ENCODE measurements at regions not wholly inside any gene's neighbourhood (a gene's known extent, or its start where the extent isn't known, plus 50 kb on each side); places are given as distances from the start of the nearest gene placed in this dataset.

DNA sequence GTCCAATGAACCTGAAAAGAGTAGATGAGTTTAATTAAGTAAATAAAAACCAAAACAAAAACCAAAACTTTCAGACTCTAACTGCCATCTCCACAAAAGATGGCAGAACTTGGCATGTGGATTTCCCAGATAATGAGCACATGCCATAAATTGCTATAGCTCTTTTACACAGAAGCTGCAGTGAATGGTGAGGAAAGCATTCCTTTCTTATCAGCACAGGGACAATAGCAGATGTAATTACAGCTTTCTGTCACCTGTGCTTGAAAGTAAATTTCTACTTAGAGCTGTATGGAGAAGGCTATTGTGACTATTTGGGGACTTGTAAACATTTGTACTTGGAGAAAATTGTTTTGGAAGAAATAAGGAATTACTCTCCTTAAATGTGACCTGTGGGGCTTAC, 378.4 kb downstream of the RPRM start:
- no peaks in the 10 kb centered on the region for H3K36me3 Mint-ChIP-seq (ENCODE audit: low read depth)
- no peak overlapping the region for H3K27ac Mint-ChIP-seq (ENCODE audit: unreplicated experiment)
- H3K9me3 Mint-ChIP-seq (ENCODE audit: low read depth) = no peaks in the 10 kb centered on the region
- no peaks in the 10 kb centered on the region for H3K27me3 Mint-ChIP-seq (ENCODE audit: low read depth)
- TF ChIP-seq, protein P1, sequence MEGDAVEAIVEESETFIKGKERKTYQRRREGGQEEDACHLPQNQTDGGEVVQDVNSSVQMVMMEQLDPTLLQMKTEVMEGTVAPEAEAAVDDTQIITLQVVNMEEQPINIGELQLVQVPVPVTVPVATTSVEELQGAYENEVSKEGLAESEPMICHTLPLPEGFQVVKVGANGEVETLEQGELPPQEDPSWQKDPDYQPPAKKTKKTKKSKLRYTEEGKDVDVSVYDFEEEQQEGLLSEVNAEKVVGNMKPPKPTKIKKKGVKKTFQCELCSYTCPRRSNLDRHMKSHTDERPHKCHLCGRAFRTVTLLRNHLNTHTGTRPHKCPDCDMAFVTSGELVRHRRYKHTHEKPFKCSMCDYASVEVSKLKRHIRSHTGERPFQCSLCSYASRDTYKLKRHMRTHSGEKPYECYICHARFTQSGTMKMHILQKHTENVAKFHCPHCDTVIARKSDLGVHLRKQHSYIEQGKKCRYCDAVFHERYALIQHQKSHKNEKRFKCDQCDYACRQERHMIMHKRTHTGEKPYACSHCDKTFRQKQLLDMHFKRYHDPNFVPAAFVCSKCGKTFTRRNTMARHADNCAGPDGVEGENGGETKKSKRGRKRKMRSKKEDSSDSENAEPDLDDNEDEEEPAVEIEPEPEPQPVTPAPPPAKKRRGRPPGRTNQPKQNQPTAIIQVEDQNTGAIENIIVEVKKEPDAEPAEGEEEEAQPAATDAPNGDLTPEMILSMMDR (IDR thresholded peaks at IDR 0.05) = no peak
- DNase-seq (ENCODE audit: low spot score) = no peak
- no peak overlapping the region for H3K4me3 Mint-ChIP-seq (ENCODE audit: unreplicated experiment)
- no peaks in the 10 kb centered on the region for H3K4me1 Mint-ChIP-seq (ENCODE audit: low read depth)

DNA sequence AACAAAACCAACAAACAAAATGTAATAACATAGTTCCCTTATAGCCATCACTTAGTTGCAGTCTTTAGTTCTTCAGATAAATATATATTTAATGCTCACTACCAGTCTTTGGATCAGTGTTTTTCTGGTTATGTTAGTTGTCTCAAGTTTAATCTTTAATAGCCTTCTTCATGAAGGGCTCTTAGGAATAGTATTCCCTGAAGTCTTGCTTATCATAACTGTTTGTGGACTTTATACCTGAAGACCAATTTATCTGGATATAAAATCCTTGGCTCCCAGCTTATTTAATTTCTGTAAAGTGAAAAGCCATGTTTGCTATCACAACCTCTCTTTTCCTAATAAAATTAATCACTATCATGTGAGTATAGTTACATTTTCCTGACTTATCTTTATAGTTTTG, 379.7 kb downstream of the ARL6IP6 start:
- Mint-ChIP-seq H3K4me3 (ENCODE audit: unreplicated experiment) (no peak overlapping the region), H3K4me1 (ENCODE audit: low read depth) (no peaks in the 10 kb centered on the region), H3K9me3 (ENCODE audit: low read depth) (peaks cover 4% of the 10 kb centered on the region), H3K36me3 (ENCODE audit: low read depth) (no peaks in the 10 kb centered on the region), H3K27ac (ENCODE audit: unreplicated experiment) (no peak overlapping the region), H3K27me3 (ENCODE audit: low read depth) (no peaks in the 10 kb centered on the region)
- TF ChIP-seq, protein P1 (IDR thresholded peaks at IDR 0.05) = no peak
- DNase-seq (ENCODE audit: low spot score) = no peak

DNA sequence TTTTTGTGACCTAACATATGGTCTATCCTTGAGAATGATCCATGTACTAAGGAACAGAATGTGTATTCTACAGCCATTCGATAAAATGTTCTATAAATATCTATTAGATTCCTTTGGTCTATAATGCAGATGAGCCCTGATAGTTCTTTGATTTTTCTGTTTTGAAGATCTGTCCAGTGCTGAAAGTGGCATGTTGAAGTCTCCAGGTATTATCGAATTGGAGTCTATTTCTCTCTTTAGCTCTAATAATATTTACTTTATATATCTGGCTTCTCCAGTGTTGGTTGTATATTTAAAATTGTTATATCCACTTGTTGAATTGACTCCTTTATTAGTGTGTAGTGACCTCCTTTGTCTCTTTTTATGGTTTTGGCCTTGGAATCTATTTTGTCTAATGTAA, 377.9 kb downstream of the ARL6IP6 start:
- no peaks in the 10 kb centered on the region for H3K36me3 Mint-ChIP-seq (ENCODE audit: low read depth)

DNA sequence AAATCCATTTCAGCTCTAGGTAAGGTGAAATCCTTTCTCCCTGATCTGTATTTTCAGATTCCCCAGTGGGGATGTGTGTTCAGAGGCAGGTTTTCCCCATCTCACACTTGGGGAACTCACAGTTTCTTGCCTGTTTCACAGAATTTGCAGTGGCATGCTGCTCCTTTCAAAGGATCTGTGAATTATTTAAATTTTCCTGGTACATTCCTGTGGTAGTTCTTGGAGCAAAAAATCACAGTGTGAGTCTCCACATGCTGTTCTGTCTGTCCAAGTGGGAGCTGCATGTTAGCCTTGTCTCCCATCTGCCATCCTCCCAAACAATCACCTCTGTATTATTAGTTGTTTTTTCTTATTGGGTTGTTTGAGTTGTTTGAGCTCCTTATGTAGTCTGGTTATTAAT, 372.9 kb downstream of the ARL6IP6 start:
- Mint-ChIP-seq H3K9me3 (ENCODE audit: low read depth) (peaks cover 17% of the 10 kb centered on the region), H3K27ac (ENCODE audit: unreplicated experiment) (no peak overlapping the region), H3K4me3 (ENCODE audit: unreplicated experiment) (no peak overlapping the region), H3K4me1 (ENCODE audit: low read depth) (no peaks in the 10 kb centered on the region), H3K36me3 (ENCODE audit: low read depth) (no peaks in the 10 kb centered on the region), H3K27me3 (ENCODE audit: low read depth) (no peaks in the 10 kb centered on the region)
- no peak for DNase-seq (ENCODE audit: low spot score)
- TF ChIP-seq, protein P1 (IDR thresholded peaks at IDR 0.05) = no peak

More for the DNA sequence above, 377.9 kb downstream of the ARL6IP6 start:
- Mint-ChIP-seq H3K9me3 (ENCODE audit: low read depth) (peaks cover 15% of the 10 kb centered on the region), H3K4me3 (ENCODE audit: unreplicated experiment) (no peak overlapping the region), H3K27me3 (ENCODE audit: low read depth) (no peaks in the 10 kb centered on the region), H3K27ac (ENCODE audit: unreplicated experiment) (no peak overlapping the region), H3K4me1 (ENCODE audit: low read depth) (no peaks in the 10 kb centered on the region)
- TF ChIP-seq, protein P1 (IDR thresholded peaks at IDR 0.05) = no peak
- DNase-seq (ENCODE audit: low spot score) = no peak

DNA sequence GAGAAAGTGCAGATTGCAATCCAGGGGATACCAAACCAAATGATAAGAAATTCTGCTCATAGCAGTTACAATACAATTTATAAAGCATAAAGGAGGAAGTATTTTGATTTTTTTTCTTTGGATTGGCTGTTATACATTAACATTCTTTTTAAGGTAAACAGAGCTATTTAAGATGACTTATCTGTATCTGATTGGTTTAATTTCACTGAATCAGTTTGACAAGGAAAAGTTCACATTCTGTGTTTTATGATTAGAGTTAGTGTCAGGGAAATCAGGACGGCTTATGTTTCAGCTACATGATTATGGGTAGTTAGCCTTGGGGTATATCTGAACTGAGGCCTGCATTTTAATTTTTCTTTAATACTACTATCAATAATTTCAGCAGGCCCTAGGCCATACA, 360.9 kb downstream of the ARL6IP6 start:
- TF ChIP-seq, protein P1 (IDR thresholded peaks at IDR 0.05) = no peak
- no peak for DNase-seq (ENCODE audit: low spot score)
- H3K27ac Mint-ChIP-seq (ENCODE audit: unreplicated experiment) = no peak overlapping the region
- peaks cover 3% of the 10 kb centered on the region for H3K27me3 Mint-ChIP-seq (ENCODE audit: low read depth)
- peaks cover 9% of the 10 kb centered on the region for H3K9me3 Mint-ChIP-seq (ENCODE audit: low read depth)
- no peaks in the 10 kb centered on the region for H3K36me3 Mint-ChIP-seq (ENCODE audit: low read depth)
- no peak overlapping the region for H3K4me3 Mint-ChIP-seq (ENCODE audit: unreplicated experiment)
- H3K4me1 Mint-ChIP-seq (ENCODE audit: low read depth) = no peaks in the 10 kb centered on the region
